ENCODE measurements at regions not wholly inside any gene's neighbourhood (a gene's known extent, or its start where the extent isn't known, plus 50 kb on each side); places are given as distances from the start of the nearest gene placed in this dataset.

- Histone ChIP-seq H3K27me3 (ENCODE audit: insufficient read depth, poor library complexity, severe bottlenecking) (no peaks in the 10 kb centered on the region), H3K27ac (ENCODE audit: poor library complexity, severe bottlenecking) (no peak overlapping the region), H3K4me3 (ENCODE audit: severe bottlenecking) (no peak overlapping the region), H3K4me1 (ENCODE audit: insufficient read depth, poor library complexity, severe bottlenecking) (no peaks in the 10 kb centered on the region), H3K36me3 (ENCODE audit: low read depth) (no peaks in the 10 kb centered on the region), H3K9me3 (ENCODE audit: severe bottlenecking) (no peaks in the 10 kb centered on the region)
- TF ChIP-seq CTCF (IDR thresholded peaks at IDR 0.05; ENCODE audit: poor library complexity, severe bottlenecking) = no peak
- DNase-seq (ENCODE audit: low spot score) (no peak), ATAC-seq (ENCODE audit: low read depth) (no peak)
Measured at GRCh38 chr7:52465216-52465615, 570.2 kb upstream of the POM121L12 start.

- no peaks in the 10 kb centered on the region for H3K27me3 ChIP-seq (ENCODE audit: insufficient read depth, poor library complexity, severe bottlenecking)
- DNase-seq (ENCODE audit: low spot score) (no peak), ATAC-seq (ENCODE audit: low read depth) (peak; percentile 36; the same call in 1 of the 3 replicates)
- no peaks in the 10 kb centered on the region for H3K4me1 ChIP-seq (ENCODE audit: insufficient read depth, poor library complexity, severe bottlenecking)
- no peaks in the 10 kb centered on the region for H3K36me3 ChIP-seq (ENCODE audit: low read depth)
- H3K4me3 ChIP-seq (ENCODE audit: severe bottlenecking) = no peak overlapping the region
- H3K27ac ChIP-seq (ENCODE audit: poor library complexity, severe bottlenecking) = no peak overlapping the region
- H3K9me3 ChIP-seq (ENCODE audit: severe bottlenecking) = no peaks in the 10 kb centered on the region
- no peak for TF ChIP-seq CTCF (IDR thresholded peaks at IDR 0.05; ENCODE audit: poor library complexity, severe bottlenecking)
Measured at GRCh38 chr7:52463341-52463740, 572.1 kb upstream of the POM121L12 start.

- Histone ChIP-seq H3K36me3 (ENCODE audit: low read depth) (no peaks in the 10 kb centered on the region), H3K27me3 (ENCODE audit: insufficient read depth, poor library complexity, severe bottlenecking) (no peaks in the 10 kb centered on the region), H3K4me1 (ENCODE audit: insufficient read depth, poor library complexity, severe bottlenecking) (no peaks in the 10 kb centered on the region), H3K9me3 (ENCODE audit: severe bottlenecking) (no peaks in the 10 kb centered on the region), H3K27ac (ENCODE audit: poor library complexity, severe bottlenecking) (no peak overlapping the region), H3K4me3 (ENCODE audit: severe bottlenecking) (no peak overlapping the region)
- TF ChIP-seq CTCF (IDR thresholded peaks at IDR 0.05; ENCODE audit: poor library complexity, severe bottlenecking) = no peak
- DNase-seq (ENCODE audit: low spot score) = no peak
- ATAC-seq (ENCODE audit: low read depth) = no peak
Measured at GRCh38 chr7:52462474-52462873, 573.0 kb upstream of the POM121L12 start.

GRCh38 chr7:52455571-52455970 is 579.9 kb upstream of the POM121L12 start:
- TF ChIP-seq CTCF (IDR thresholded peaks at IDR 0.05; ENCODE audit: poor library complexity, severe bottlenecking) = no peak
- Histone ChIP-seq H3K4me3 (ENCODE audit: severe bottlenecking) (no peak overlapping the region), H3K27ac (ENCODE audit: poor library complexity, severe bottlenecking) (no peak overlapping the region), H3K9me3 (ENCODE audit: severe bottlenecking) (no peaks in the 10 kb centered on the region), H3K27me3 (ENCODE audit: insufficient read depth, poor library complexity, severe bottlenecking) (no peaks in the 10 kb centered on the region), H3K36me3 (ENCODE audit: low read depth) (no peaks in the 10 kb centered on the region), H3K4me1 (ENCODE audit: insufficient read depth, poor library complexity, severe bottlenecking) (no peaks in the 10 kb centered on the region)
- DNase-seq (ENCODE audit: low spot score) (no peak), ATAC-seq (ENCODE audit: low read depth) (no peak)

- H3K27me3 ChIP-seq (ENCODE audit: insufficient read depth, poor library complexity, severe bottlenecking) = no peaks in the 10 kb centered on the region
- H3K9me3 ChIP-seq (ENCODE audit: severe bottlenecking) = no peaks in the 10 kb centered on the region
- TF ChIP-seq CTCF (IDR thresholded peaks at IDR 0.05; ENCODE audit: poor library complexity, severe bottlenecking) = no peak
- no peaks in the 10 kb centered on the region for H3K36me3 ChIP-seq (ENCODE audit: low read depth)
- no peak overlapping the region for H3K27ac ChIP-seq (ENCODE audit: poor library complexity, severe bottlenecking)
- H3K4me1 ChIP-seq (ENCODE audit: insufficient read depth, poor library complexity, severe bottlenecking) = peaks cover 11% of the 10 kb centered on the region
- ATAC-seq (ENCODE audit: low read depth) (no peak), DNase-seq (ENCODE audit: low spot score) (no peak)
- H3K4me3 ChIP-seq (ENCODE audit: severe bottlenecking) = no peak overlapping the region
Measured at GRCh38 chr7:52450816-52451215, 584.6 kb upstream of the POM121L12 start.

All from RWPE2 (cell line).